ENCODE measurements at regions not wholly inside any gene's neighbourhood (a gene's known extent, or its start where the extent isn't known, plus 50 kb on each side); places are given as distances from the start of the nearest gene placed in this dataset.

- H3K27me3 ChIP-seq (ENCODE audit: low read depth, low read length): no peaks in the 10 kb centered on the region
- H3K79me2 ChIP-seq (ENCODE audit: low read length): peaks cover 9% of the 10 kb centered on the region
- peak overlapping the region; percentile 85 for H3K4me2 ChIP-seq (ENCODE audit: low read length)
- peak overlapping the region; percentile 64 for H3K27ac ChIP-seq (ENCODE audit: low read length)
- H3K4me1 ChIP-seq (ENCODE audit: low read length): peaks cover 34% of the 10 kb centered on the region
- peak overlapping the region; percentile 84 for H3K4me3 ChIP-seq (ENCODE audit: low read length)
- no peak for TF ChIP-seq CTCF (IDR thresholded peaks at IDR 0.05; ENCODE audit: low read depth, low read length)
- no peak for TF ChIP-seq EZH2phosphoT487 (IDR thresholded peaks at IDR 0.05; ENCODE audit: low read depth)
- H3K9me3 ChIP-seq (ENCODE audit: insufficient read depth, low read length): no peaks in the 10 kb centered on the region
- peak overlapping the region; percentile 89 for H3K9ac ChIP-seq (ENCODE audit: low read length)
- H2AFZ ChIP-seq (ENCODE audit: low read depth, low read length): peak overlapping the region; percentile 8; the same call in 1 of the 2 replicates
- no peaks in the 10 kb centered on the region for H3K36me3 ChIP-seq (replicated peaks; ENCODE audit: low read depth, low read length)
- no peaks in the 10 kb centered on the region for H4K20me1 ChIP-seq (ENCODE audit: insufficient read depth, low read length)
Measured at GRCh38 chr15:92808598-92809063, 91.5 kb upstream of the CHD2 start.

GRCh38 chr15:92809064-92809879 is 90.9 kb upstream of the CHD2 start:
- Histone ChIP-seq H3K9ac (ENCODE audit: low read length) (peak overlapping the region; percentile 96), H3K79me2 (ENCODE audit: low read length) (peaks cover 9% of the 10 kb centered on the region), H2AFZ (ENCODE audit: low read depth, low read length) (0 out of 2 replicates have a peak overlapping the region, but pooled peaks have one; percentile 10), H3K4me3 (ENCODE audit: low read length) (peak overlapping the region; percentile 84), H3K9me3 (ENCODE audit: insufficient read depth, low read length) (no peaks in the 10 kb centered on the region), H3K4me1 (ENCODE audit: low read length) (peaks cover 29% of the 10 kb centered on the region), H3K27me3 (ENCODE audit: low read depth, low read length) (no peaks in the 10 kb centered on the region), H3K36me3 (replicated peaks; ENCODE audit: low read depth, low read length) (no peaks in the 10 kb centered on the region), H3K4me2 (ENCODE audit: low read length) (peak overlapping the region; percentile 85), H3K27ac (ENCODE audit: low read length) (peak overlapping the region; percentile 96), H4K20me1 (ENCODE audit: insufficient read depth, low read length) (no peaks in the 10 kb centered on the region)
- TF ChIP-seq CTCF (IDR thresholded peaks at IDR 0.05; ENCODE audit: low read depth, low read length): peak; percentile 92
- no peak for TF ChIP-seq EZH2phosphoT487 (IDR thresholded peaks at IDR 0.05; ENCODE audit: low read depth)

GRCh38 chr15:92809880-92810361 is 90.2 kb upstream of the CHD2 start:
- peaks cover 29% of the 10 kb centered on the region for H3K4me1 ChIP-seq (ENCODE audit: low read length)
- H3K4me3 ChIP-seq (ENCODE audit: low read length): peak overlapping the region; percentile 79
- H3K9ac ChIP-seq (ENCODE audit: low read length): peak overlapping the region; percentile 96
- H3K9me3 ChIP-seq (ENCODE audit: insufficient read depth, low read length): no peaks in the 10 kb centered on the region
- TF ChIP-seq CTCF (IDR thresholded peaks at IDR 0.05; ENCODE audit: low read depth, low read length): no peak
- no peak for TF ChIP-seq EZH2phosphoT487 (IDR thresholded peaks at IDR 0.05; ENCODE audit: low read depth)
- peak overlapping the region; percentile 49; the same call in 1 of the 2 replicates for H2AFZ ChIP-seq (ENCODE audit: low read depth, low read length)
- peaks cover 9% of the 10 kb centered on the region for H3K79me2 ChIP-seq (ENCODE audit: low read length)
- H4K20me1 ChIP-seq (ENCODE audit: insufficient read depth, low read length): no peaks in the 10 kb centered on the region
- peak overlapping the region; percentile 84 for H3K4me2 ChIP-seq (ENCODE audit: low read length)
- H3K27ac ChIP-seq (ENCODE audit: low read length): peak overlapping the region; percentile 96
- no peaks in the 10 kb centered on the region for H3K27me3 ChIP-seq (ENCODE audit: low read depth, low read length)
- H3K36me3 ChIP-seq (replicated peaks; ENCODE audit: low read depth, low read length): no peaks in the 10 kb centered on the region

GRCh38 chr15:92810418-92811138 is 89.5 kb upstream of the CHD2 start:
- H3K9me3 ChIP-seq (ENCODE audit: insufficient read depth, low read length): no peaks in the 10 kb centered on the region
- peaks cover 9% of the 10 kb centered on the region for H3K79me2 ChIP-seq (ENCODE audit: low read length)
- H3K4me1 ChIP-seq (ENCODE audit: low read length): peaks cover 29% of the 10 kb centered on the region
- no peaks in the 10 kb centered on the region for H3K36me3 ChIP-seq (replicated peaks; ENCODE audit: low read depth, low read length)
- TF ChIP-seq EZH2phosphoT487 (IDR thresholded peaks at IDR 0.05; ENCODE audit: low read depth): no peak
- TF ChIP-seq CTCF (IDR thresholded peaks at IDR 0.05; ENCODE audit: low read depth, low read length): no peak
- peak overlapping the region; percentile 79 for H3K4me3 ChIP-seq (ENCODE audit: low read length)
- no peaks in the 10 kb centered on the region for H4K20me1 ChIP-seq (ENCODE audit: insufficient read depth, low read length)
- H3K9ac ChIP-seq (ENCODE audit: low read length): peak overlapping the region; percentile 96
- no peaks in the 10 kb centered on the region for H3K27me3 ChIP-seq (ENCODE audit: low read depth, low read length)
- peak overlapping the region; percentile 96 for H3K27ac ChIP-seq (ENCODE audit: low read length)
- H3K4me2 ChIP-seq (ENCODE audit: low read length): peak overlapping the region; percentile 84
- peak overlapping the region; percentile 49 for H2AFZ ChIP-seq (ENCODE audit: low read depth, low read length)

All from OCI-LY3 (cell line).